A673 (cell line): ENCODE measurements at regions not wholly inside any gene's neighbourhood (a gene's known extent, or its start where the extent isn't known, plus 50 kb on each side); places are given as distances from the start of the nearest gene placed in this dataset.

ENCODE experiments used
- CTCF ChIP-seq: fragments of 300-800, 200-600 bp; sonication (generic); conservative IDR thresholded peaks from 2 replicates; pipeline ENCODE4 v1.5.1; 2017; ENCODE audit warnings: low read depth, mild to moderate bottlenecking, antibody characterized with exemption, low read length, moderate library complexity, mixed read lengths
- EZH2 ChIP-seq: fragments of 200-600 bp; sonication (generic); IDR thresholded peaks from 2 replicates; pipeline ENCODE4 v1.6.1; 2017; ENCODE audit warnings: borderline replicate concordance, low read depth, mild to moderate bottlenecking, mixed read lengths, antibody characterized with exemption, low read length; ENCODE audit not compliant: poor library complexity, severe bottlenecking

- TF ChIP-seq CTCF (no peak), EZH2 (no peak)
Measured at GRCh38 chr11:112759418-112759817, 201.8 kb upstream of the NCAM1 start.
